ENCODE measurements at regions not wholly inside any gene's neighbourhood (a gene's known extent, or its start where the extent isn't known, plus 50 kb on each side); places are given as distances from the start of the nearest gene placed in this dataset.
"Not testable (repeated sequence)": the region's sequence is repeated elsewhere in the genome, so short reads cannot be mapped to it uniquely, and the experiment has no call there.

DNA sequence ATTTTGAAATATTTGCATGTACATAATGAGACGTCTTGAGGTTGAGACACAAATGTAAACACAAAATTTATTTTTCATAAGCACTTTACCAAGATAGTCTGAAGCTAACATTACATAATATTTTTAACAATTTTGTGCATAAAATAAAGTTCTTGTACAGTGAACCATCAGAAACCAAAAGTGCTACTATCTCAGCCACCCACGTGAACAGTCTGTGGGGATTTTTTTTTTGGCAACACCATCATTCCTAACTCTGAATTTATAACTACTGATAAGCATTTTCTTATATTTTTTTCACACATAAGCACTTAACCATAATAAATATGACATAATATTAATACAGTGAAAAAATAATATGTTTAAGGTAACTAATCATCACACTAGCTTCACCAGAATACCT lies 62.9 kb upstream of the RUBCNL start:
- POLR2A ChIA-PET (ENCODE audit: unreplicated experiment); H2BK15ac ChIP-seq (ENCODE audit: low read depth, low read length); CTCF ChIA-PET; H3K4me1 ChIP-seq (ENCODE audit: control insufficient read depth, insufficient read depth, low read length); H3K4me2 ChIP-seq (ENCODE audit: low read depth, low read length); H4K8ac ChIP-seq (ENCODE audit: low read depth in 2 of 2, low read length in 2 of 2); H4K91ac ChIP-seq (ENCODE audit: insufficient read depth, low read depth, low read length); H2AK5ac ChIP-seq (ENCODE audit: low read depth, low read length); H4K5ac ChIP-seq (ENCODE audit: low read depth, low read length); ATAC-seq (ENCODE audit: low read depth); DNase-seq; H3K79me1 ChIP-seq (ENCODE audit: low read depth in 1 of 2, low read length in 2 of 2); in situ Hi-C loops (cut with MboI; ENCODE audit: low sequenced_read_pairs); H3K14ac ChIP-seq (replicated peaks; ENCODE audit: low read depth, low read length); H2BK5ac ChIP-seq (ENCODE audit: low read depth, low read length, poor library complexity, severe bottlenecking); BruUV-seq (replicated peaks); H3K23ac ChIP-seq (ENCODE audit: low read depth, low read length); H3K9me3 ChIP-seq (ENCODE audit: control insufficient read depth, insufficient read depth, low read length); H3K27me3 ChIP-seq (ENCODE audit: control insufficient read depth, insufficient read depth, low read length); H2AK9ac ChIP-seq (replicated peaks; ENCODE audit: low read depth, low read length, poor library complexity); H2BK120ac ChIP-seq (ENCODE audit: low read depth, low read length); H3K56ac ChIP-seq (ENCODE audit: extremely low read depth, insufficient read depth, low read length); H3K27ac ChIP-seq (ENCODE audit: insufficient read depth, low read length); H2AFZ ChIP-seq (replicated peaks; ENCODE audit: low read length, poor library complexity); H3K4ac ChIP-seq (ENCODE audit: low read depth, low read length); H2BK20ac ChIP-seq (ENCODE audit: low read depth, low read length); H3K9ac ChIP-seq (ENCODE audit: low read depth, low read length); H3K18ac ChIP-seq (ENCODE audit: low read depth, low read length); intact Hi-C loops (cut with micrococcal nuclease); H4K20me1 ChIP-seq (ENCODE audit: insufficient read depth, low read length); H3K36me3 ChIP-seq (ENCODE audit: control insufficient read depth, insufficient read depth, low read length); H3K4me3 ChIP-seq (ENCODE audit: insufficient read depth, low read depth, low read length); dilution Hi-C loops (cut with HindIII; ENCODE audit: low sequenced_read_pairs, unreplicated experiment); H3K9me1 ChIP-seq (ENCODE audit: insufficient read depth, low read length): not testable (repeated sequence)
- no CpG with 5 or more reads among the region's 2 CpGs for WGBS, 2 experiments (ENCODE audit: extremely low coverage in 2 of 2, insufficient read length in 1 of 2)

DNA sequence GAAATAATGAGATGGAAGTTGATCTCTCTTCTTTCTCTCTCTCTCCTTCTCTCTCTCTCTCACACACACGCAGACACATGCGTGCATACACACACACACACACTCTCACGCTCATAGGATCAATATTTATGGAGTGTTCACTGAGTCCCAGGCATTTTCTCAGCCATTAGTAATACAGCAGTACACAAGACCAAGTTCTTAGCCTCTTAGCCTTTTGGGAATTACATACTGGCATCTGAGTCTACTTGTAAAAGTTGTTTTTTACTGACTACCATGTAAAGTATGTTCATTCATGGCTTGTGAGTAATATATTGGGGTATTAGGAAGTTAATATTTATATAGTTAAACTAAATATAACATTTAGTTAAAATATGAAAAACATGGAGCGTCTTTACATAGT lies 61.1 kb upstream of the RUBCNL start:
- H3K9me3 ChIP-seq (ENCODE audit: control insufficient read depth, insufficient read depth, low read length); H3K4me3 ChIP-seq (ENCODE audit: insufficient read depth, low read depth, low read length); H3K18ac ChIP-seq (ENCODE audit: low read depth, low read length); in situ Hi-C loops (cut with MboI; ENCODE audit: low sequenced_read_pairs); H3K4me1 ChIP-seq (ENCODE audit: control insufficient read depth, insufficient read depth, low read length); H2AFZ ChIP-seq (replicated peaks; ENCODE audit: low read length, poor library complexity); H3K9ac ChIP-seq (ENCODE audit: low read depth, low read length); H4K20me1 ChIP-seq (ENCODE audit: insufficient read depth, low read length); H3K79me1 ChIP-seq (ENCODE audit: low read depth in 1 of 2, low read length in 2 of 2); H2BK5ac ChIP-seq (ENCODE audit: low read depth, low read length, poor library complexity, severe bottlenecking); H2AK9ac ChIP-seq (replicated peaks; ENCODE audit: low read depth, low read length, poor library complexity); H3K4me2 ChIP-seq (ENCODE audit: low read depth, low read length); intact Hi-C loops (cut with micrococcal nuclease); H3K14ac ChIP-seq (replicated peaks; ENCODE audit: low read depth, low read length); H2AK5ac ChIP-seq (ENCODE audit: low read depth, low read length); H3K23ac ChIP-seq (ENCODE audit: low read depth, low read length); H2BK20ac ChIP-seq (ENCODE audit: low read depth, low read length); POLR2A ChIA-PET (ENCODE audit: unreplicated experiment); H4K8ac ChIP-seq (ENCODE audit: low read depth in 2 of 2, low read length in 2 of 2); H2BK15ac ChIP-seq (ENCODE audit: low read depth, low read length); H3K27me3 ChIP-seq (ENCODE audit: control insufficient read depth, insufficient read depth, low read length); BruUV-seq (replicated peaks); H3K36me3 ChIP-seq (ENCODE audit: control insufficient read depth, insufficient read depth, low read length); H3K56ac ChIP-seq (ENCODE audit: extremely low read depth, insufficient read depth, low read length); H3K27ac ChIP-seq (ENCODE audit: insufficient read depth, low read length); H2BK120ac ChIP-seq (ENCODE audit: low read depth, low read length); H4K5ac ChIP-seq (ENCODE audit: low read depth, low read length); H4K91ac ChIP-seq (ENCODE audit: insufficient read depth, low read depth, low read length); dilution Hi-C loops (cut with HindIII; ENCODE audit: low sequenced_read_pairs, unreplicated experiment); CTCF ChIA-PET; H3K4ac ChIP-seq (ENCODE audit: low read depth, low read length); H3K9me1 ChIP-seq (ENCODE audit: insufficient read depth, low read length): not testable (repeated sequence)
- no CpG with 5 or more reads among the region's 4 CpGs for WGBS, 2 experiments (ENCODE audit: extremely low coverage in 2 of 2, insufficient read length in 1 of 2)
- peak; percentile 84 for ATAC-seq (ENCODE audit: low read depth)
- peak; percentile 43 for DNase-seq
